ENCODE measurements at regions not wholly inside any gene's neighbourhood (a gene's known extent, or its start where the extent isn't known, plus 50 kb on each side); places are given as distances from the start of the nearest gene placed in this dataset.

- Histone ChIP-seq H2AFZ (replicated peaks) (no peak overlapping the region), H3K27ac (no peak overlapping the region), H4K20me1 (ENCODE audit: low read depth) (no peaks in the 10 kb centered on the region), H3K9ac (no peak overlapping the region), H3K36me3 (no peaks in the 10 kb centered on the region), H3K9me3 (ENCODE audit: low read depth) (no peaks in the 10 kb centered on the region), H3K27me3 (no peaks in the 10 kb centered on the region), H3K4me3 (no peak overlapping the region), H3K79me2 (ENCODE audit: low read depth) (no peaks in the 10 kb centered on the region), H3K4me1 (no peaks in the 10 kb centered on the region), H3K4me2 (no peak overlapping the region), H3F3A (ENCODE audit: low read depth) (no peaks in the 10 kb centered on the region)
- no peak for DNase-seq (ENCODE audit: low spot score)
- no peak overlapping the region for H3K4me3 Mint-ChIP-seq
- H3K36me3 Mint-ChIP-seq, result no peaks in the 10 kb centered on the region
- H3K9me3 Mint-ChIP-seq, result peaks cover 1% of the 10 kb centered on the region
- H3K27me3 Mint-ChIP-seq (ENCODE audit: insufficient read depth, low read depth), result peaks cover 11% of the 10 kb centered on the region
- H3K4me1 Mint-ChIP-seq, result peaks cover 23% of the 10 kb centered on the region
- peak overlapping the region; percentile 85 for H3K27ac Mint-ChIP-seq
- no peak for TF ChIP-seq CTCF (IDR thresholded peaks at IDR 0.05)
- no peak for TF ChIP-seq EZH2 (IDR thresholded peaks at IDR 0.05)
Observed at GRCh38 chr3:127350172-127351050, 62.6 kb upstream of the PRR20G start.

- Histone ChIP-seq H4K20me1 (ENCODE audit: low read depth) (no peaks in the 10 kb centered on the region), H3K36me3 (no peaks in the 10 kb centered on the region), H3K4me3 (no peak overlapping the region), H2AFZ (replicated peaks) (no peak overlapping the region), H3K9ac (no peak overlapping the region), H3K27ac (no peak overlapping the region), H3K79me2 (ENCODE audit: low read depth) (no peaks in the 10 kb centered on the region), H3K4me1 (no peaks in the 10 kb centered on the region), H3F3A (ENCODE audit: low read depth) (no peaks in the 10 kb centered on the region), H3K27me3 (no peaks in the 10 kb centered on the region), H3K9me3 (ENCODE audit: low read depth) (no peaks in the 10 kb centered on the region), H3K4me2 (no peak overlapping the region)
- no peaks in the 10 kb centered on the region for H3K9me3 Mint-ChIP-seq
- peaks cover 23% of the 10 kb centered on the region for H3K4me1 Mint-ChIP-seq
- DNase-seq (ENCODE audit: low spot score), result no peak
- H3K36me3 Mint-ChIP-seq, result no peaks in the 10 kb centered on the region
- peak overlapping the region; percentile 4 for H3K27ac Mint-ChIP-seq
- no peak overlapping the region for H3K4me3 Mint-ChIP-seq
- no peak for TF ChIP-seq CTCF (IDR thresholded peaks at IDR 0.05)
- TF ChIP-seq EZH2phosphoT487 (IDR thresholded peaks at IDR 0.05), result no peak
- no peak for TF ChIP-seq EZH2 (IDR thresholded peaks at IDR 0.05)
- H3K27me3 Mint-ChIP-seq (ENCODE audit: insufficient read depth, low read depth), result peaks cover 11% of the 10 kb centered on the region
Observed at GRCh38 chr3:127349501-127350171, 61.8 kb upstream of the PRR20G start.

DNA sequence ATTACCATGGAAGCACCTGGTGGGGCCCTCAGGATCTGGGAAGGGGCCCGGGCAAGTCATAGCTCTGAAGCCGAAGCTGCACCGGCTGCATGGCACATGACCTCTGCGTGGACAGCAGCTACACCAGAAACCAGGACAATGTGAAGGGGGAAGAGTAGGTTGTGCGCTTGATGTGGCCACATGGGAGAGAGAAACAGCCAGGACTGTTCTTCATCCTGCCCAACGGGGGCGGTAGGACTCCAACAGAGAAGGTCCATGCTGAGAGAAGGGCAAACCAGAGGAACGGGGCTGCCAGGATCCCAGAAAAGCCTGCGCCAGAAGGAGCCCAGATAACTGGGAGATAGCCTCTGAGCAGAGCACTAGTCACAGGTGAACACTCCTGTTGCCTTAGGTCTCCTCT lies 54.9 kb upstream of the PRR20G start:
- no peak overlapping the region for H3K9ac ChIP-seq
- DNase-seq (ENCODE audit: low spot score), result peak; percentile 59
- no peak overlapping the region for H3K27ac ChIP-seq
- H3K27me3 Mint-ChIP-seq (ENCODE audit: insufficient read depth, low read depth), result peaks cover 13% of the 10 kb centered on the region
- peaks cover 17% of the 10 kb centered on the region for H3K27me3 ChIP-seq
- no peaks in the 10 kb centered on the region for H3K36me3 Mint-ChIP-seq
- TF ChIP-seq CTCF (IDR thresholded peaks at IDR 0.05), result peak; percentile 59
- no peak for TF ChIP-seq EZH2phosphoT487 (IDR thresholded peaks at IDR 0.05)
- H3K9me3 Mint-ChIP-seq, result no peaks in the 10 kb centered on the region
- no peaks in the 10 kb centered on the region for H4K20me1 ChIP-seq (ENCODE audit: low read depth)
- H2AFZ ChIP-seq (replicated peaks), result no peak overlapping the region
- no peaks in the 10 kb centered on the region for H3K79me2 ChIP-seq (ENCODE audit: low read depth)
- no peak overlapping the region for H3K4me3 ChIP-seq
- H3K4me1 Mint-ChIP-seq, result peaks cover 3% of the 10 kb centered on the region
- peaks cover 13% of the 10 kb centered on the region for H3F3A ChIP-seq (ENCODE audit: low read depth)
- H3K9me3 ChIP-seq (ENCODE audit: low read depth), result no peaks in the 10 kb centered on the region
- H3K36me3 ChIP-seq, result no peaks in the 10 kb centered on the region
- H3K27ac Mint-ChIP-seq, result no peak overlapping the region
- no peak overlapping the region for H3K4me3 Mint-ChIP-seq
- H3K4me1 ChIP-seq, result no peaks in the 10 kb centered on the region
- no peak overlapping the region for H3K4me2 ChIP-seq
